ENCODE measurements at regions not wholly inside any gene's neighbourhood (a gene's known extent, or its start where the extent isn't known, plus 50 kb on each side); places are given as distances from the start of the nearest gene placed in this dataset.

GRCh38 chr2:8111193-8111592, 570.7 kb upstream of the ID2 start:
- Histone ChIP-seq H2BK20ac (ENCODE audit: low read depth, low read length, poor library complexity, severe bottlenecking) (no peak overlapping the region), H3K4ac (ENCODE audit: low read depth, low read length) (no peak overlapping the region), H3K27ac (ENCODE audit: insufficient read length, low read depth, low read length) (no peak overlapping the region), H2BK5ac (ENCODE audit: insufficient read length, low read length) (no peak overlapping the region), H2BK120ac (ENCODE audit: low read depth, low read length, poor library complexity, severe bottlenecking) (no peak overlapping the region), H3K9ac (ENCODE audit: extremely low read depth, insufficient read length, low read length) (no peak overlapping the region), H4K5ac (ENCODE audit: insufficient read length, low read depth, low read length) (no peak overlapping the region), H3K56ac (ENCODE audit: insufficient read length, low read depth, low read length) (no peak overlapping the region), H3K27me3 (ENCODE audit: insufficient read depth, low read length) (no peaks in the 10 kb centered on the region), H3K23me2 (ENCODE audit: insufficient read length, low read depth, low read length, poor library complexity, severe bottlenecking) (no peaks in the 10 kb centered on the region), H3K9me3 (ENCODE audit: control insufficient read depth, low read depth, low read length) (peaks cover 6% of the 10 kb centered on the region), H3K14ac (ENCODE audit: insufficient read depth, low read length) (no peak overlapping the region), H3K79me1 (ENCODE audit: insufficient read depth, low read depth, low read length, poor library complexity, severe bottlenecking) (no peaks in the 10 kb centered on the region), H2BK15ac (ENCODE audit: low read depth, low read length) (no peak overlapping the region), H4K20me1 (ENCODE audit: control insufficient read depth, insufficient read depth, insufficient read length) (no peaks in the 10 kb centered on the region), H3K79me2 (ENCODE audit: insufficient read depth, low read length) (no peaks in the 10 kb centered on the region), H2AFZ (ENCODE audit: low read length) (no peak overlapping the region), H2BK12ac (ENCODE audit: insufficient read length, low read depth, low read length) (no peak overlapping the region), H3K23ac (ENCODE audit: insufficient read length, low read depth, low read length) (no peak overlapping the region), H3K18ac (ENCODE audit: insufficient read length, low read depth, low read length) (no peak overlapping the region), H3K4me1 (ENCODE audit: insufficient read depth, low read length) (no peaks in the 10 kb centered on the region; the same call in 1 of the 2 replicates), H3T11ph (ENCODE audit: low read length) (no peak overlapping the region), H2AK5ac (ENCODE audit: insufficient read length, low read length) (no peak overlapping the region), H4K91ac (ENCODE audit: insufficient read length, low read depth, low read length) (no peak overlapping the region), H4K8ac (replicated peaks; ENCODE audit: insufficient read length, low read depth, low read length) (no peak overlapping the region), H3K4me2 (ENCODE audit: insufficient read depth, insufficient read length, low read length) (no peak overlapping the region)
- peaks cover 0 to 9% (median 4%) of the 10 kb centered on the region in 3 experiments; a peak in 5 of 7 replicates for H3K36me3 Mint-ChIP-seq (ENCODE audit: insufficient read depth in 1 of 3, low read depth in 3 of 3)
- no peaks in the 10 kb centered on the region; the same call in 1 of the 2 replicates for H3K27me3 Mint-ChIP-seq (ENCODE audit: low read depth)
- WGBS (ENCODE audit: extremely low coverage, insufficient read length, low lambda C conversion rate): no CpG with 5 or more reads among the region's 1 CpG
- TF ChIP-seq, protein P1, sequence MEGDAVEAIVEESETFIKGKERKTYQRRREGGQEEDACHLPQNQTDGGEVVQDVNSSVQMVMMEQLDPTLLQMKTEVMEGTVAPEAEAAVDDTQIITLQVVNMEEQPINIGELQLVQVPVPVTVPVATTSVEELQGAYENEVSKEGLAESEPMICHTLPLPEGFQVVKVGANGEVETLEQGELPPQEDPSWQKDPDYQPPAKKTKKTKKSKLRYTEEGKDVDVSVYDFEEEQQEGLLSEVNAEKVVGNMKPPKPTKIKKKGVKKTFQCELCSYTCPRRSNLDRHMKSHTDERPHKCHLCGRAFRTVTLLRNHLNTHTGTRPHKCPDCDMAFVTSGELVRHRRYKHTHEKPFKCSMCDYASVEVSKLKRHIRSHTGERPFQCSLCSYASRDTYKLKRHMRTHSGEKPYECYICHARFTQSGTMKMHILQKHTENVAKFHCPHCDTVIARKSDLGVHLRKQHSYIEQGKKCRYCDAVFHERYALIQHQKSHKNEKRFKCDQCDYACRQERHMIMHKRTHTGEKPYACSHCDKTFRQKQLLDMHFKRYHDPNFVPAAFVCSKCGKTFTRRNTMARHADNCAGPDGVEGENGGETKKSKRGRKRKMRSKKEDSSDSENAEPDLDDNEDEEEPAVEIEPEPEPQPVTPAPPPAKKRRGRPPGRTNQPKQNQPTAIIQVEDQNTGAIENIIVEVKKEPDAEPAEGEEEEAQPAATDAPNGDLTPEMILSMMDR (conservative IDR thresholded peaks at IDR 0.05): no peak
- no peak overlapping the region for H3K4me3 Mint-ChIP-seq
- no peak for DNase-seq
- H3K27ac Mint-ChIP-seq: no peak overlapping the region
- peaks cover 13% of the 10 kb centered on the region in 2 experiments for H3K4me1 Mint-ChIP-seq
- H3K9me3 Mint-ChIP-seq: peaks cover 7 to 8% of the 10 kb centered on the region in 2 experiments; a peak in 4 of 5 replicates

Data from H9 (cell line).